ENCODE measurements at regions not wholly inside any gene's neighbourhood (a gene's known extent, or its start where the extent isn't known, plus 50 kb on each side); places are given as distances from the start of the nearest gene placed in this dataset.

GRCh38 chr1:30345491-30346130 lies 377.8 kb downstream of the MATN1 start:
- H3K27me3 ChIP-seq (ENCODE audit: control insufficient read depth, insufficient read depth, low read length), result no peaks in the 10 kb centered on the region
- WGBS (ENCODE audit: insufficient coverage, insufficient read length), result no CpG with 5 or more reads among the region's 4 CpGs

GRCh38 chr1:30343562-30343961 lies 379.8 kb downstream of the MATN1 start:
- H3K9me3 ChIP-seq (ENCODE audit: control insufficient read depth, insufficient read depth, low read length), result no peaks in the 10 kb centered on the region
- H3K27me3 ChIP-seq (ENCODE audit: control insufficient read depth, insufficient read depth, low read length), result no peaks in the 10 kb centered on the region
- no peaks in the 10 kb centered on the region for H3K36me3 ChIP-seq (ENCODE audit: control insufficient read depth, insufficient read depth, low read length)
- DNase-seq (ENCODE audit: low read depth, low spot score), result no peak
- no peak overlapping the region for H3K4me3 ChIP-seq (ENCODE audit: low read length)
- H3K4me1 ChIP-seq (ENCODE audit: control insufficient read depth, insufficient read depth, low read length), result no peaks in the 10 kb centered on the region
- no CpG with 5 or more reads among the region's 3 CpGs for WGBS (ENCODE audit: insufficient coverage, insufficient read length)
- no peak overlapping the region for H3K27ac ChIP-seq (ENCODE audit: low read length)

More at GRCh38 chr1:30345491-30346130, 377.8 kb downstream of the MATN1 start:
- Histone ChIP-seq H3K4me3 (ENCODE audit: low read length) (no peak overlapping the region), H3K9me3 (ENCODE audit: control insufficient read depth, insufficient read depth, low read length) (no peaks in the 10 kb centered on the region), H3K27ac (ENCODE audit: low read length) (no peak overlapping the region), H3K4me1 (ENCODE audit: control insufficient read depth, insufficient read depth, low read length) (no peaks in the 10 kb centered on the region), H3K36me3 (ENCODE audit: control insufficient read depth, insufficient read depth, low read length) (no peaks in the 10 kb centered on the region)
- no peak for DNase-seq (ENCODE audit: low read depth, low spot score)

GRCh38 chr1:30342535-30343141 lies 380.7 kb downstream of the MATN1 start:
- Histone ChIP-seq H3K9me3 (ENCODE audit: control insufficient read depth, insufficient read depth, low read length) (no peaks in the 10 kb centered on the region), H3K27ac (ENCODE audit: low read length) (no peak overlapping the region), H3K4me1 (ENCODE audit: control insufficient read depth, insufficient read depth, low read length) (no peaks in the 10 kb centered on the region), H3K36me3 (ENCODE audit: control insufficient read depth, insufficient read depth, low read length) (no peaks in the 10 kb centered on the region), H3K27me3 (ENCODE audit: control insufficient read depth, insufficient read depth, low read length) (no peaks in the 10 kb centered on the region), H3K4me3 (ENCODE audit: low read length) (peak overlapping the region; percentile 12)
- WGBS (ENCODE audit: insufficient coverage, insufficient read length), result no CpG with 5 or more reads among the region's 33 CpGs
- DNase-seq (ENCODE audit: low read depth, low spot score), result no peak

GRCh38 chr1:30340934-30341333 lies 382.5 kb downstream of the MATN1 start:
- no peaks in the 10 kb centered on the region for H3K27me3 ChIP-seq (ENCODE audit: control insufficient read depth, insufficient read depth, low read length)
- no peaks in the 10 kb centered on the region for H3K36me3 ChIP-seq (ENCODE audit: control insufficient read depth, insufficient read depth, low read length)
- no CpG with 5 or more reads among the region's 3 CpGs for WGBS (ENCODE audit: insufficient coverage, insufficient read length)
- no peak overlapping the region for H3K27ac ChIP-seq (ENCODE audit: low read length)
- H3K4me1 ChIP-seq (ENCODE audit: control insufficient read depth, insufficient read depth, low read length), result no peaks in the 10 kb centered on the region
- DNase-seq (ENCODE audit: low read depth, low spot score), result no peak
- no peak overlapping the region; the same call in 1 of the 2 replicates for H3K4me3 ChIP-seq (ENCODE audit: low read length)
- no peaks in the 10 kb centered on the region for H3K9me3 ChIP-seq (ENCODE audit: control insufficient read depth, insufficient read depth, low read length)

GRCh38 chr1:30339866-30340265 lies 383.5 kb downstream of the MATN1 start:
- no CpG with 5 or more reads among the region's 2 CpGs for WGBS (ENCODE audit: insufficient coverage, insufficient read length)
- Histone ChIP-seq H3K4me1 (ENCODE audit: control insufficient read depth, insufficient read depth, low read length) (no peaks in the 10 kb centered on the region), H3K4me3 (ENCODE audit: low read length) (no peak overlapping the region), H3K9me3 (ENCODE audit: control insufficient read depth, insufficient read depth, low read length) (no peaks in the 10 kb centered on the region), H3K36me3 (ENCODE audit: control insufficient read depth, insufficient read depth, low read length) (no peaks in the 10 kb centered on the region), H3K27ac (ENCODE audit: low read length) (no peak overlapping the region), H3K27me3 (ENCODE audit: control insufficient read depth, insufficient read depth, low read length) (no peaks in the 10 kb centered on the region)
- no peak for DNase-seq (ENCODE audit: low read depth, low spot score)

GRCh38 chr1:30338765-30339164 lies 384.6 kb downstream of the MATN1 start:
- Histone ChIP-seq H3K4me1 (ENCODE audit: control insufficient read depth, insufficient read depth, low read length) (no peaks in the 10 kb centered on the region), H3K27ac (ENCODE audit: low read length) (no peak overlapping the region), H3K9me3 (ENCODE audit: control insufficient read depth, insufficient read depth, low read length) (no peaks in the 10 kb centered on the region), H3K27me3 (ENCODE audit: control insufficient read depth, insufficient read depth, low read length) (no peaks in the 10 kb centered on the region), H3K36me3 (ENCODE audit: control insufficient read depth, insufficient read depth, low read length) (no peaks in the 10 kb centered on the region), H3K4me3 (ENCODE audit: low read length) (no peak overlapping the region)
- WGBS (ENCODE audit: insufficient coverage, insufficient read length), result 100% methylated on average over 2 of the region's 2 CpGs
- no peak for DNase-seq (ENCODE audit: low read depth, low spot score)

GRCh38 chr1:30337324-30337620 lies 386.1 kb downstream of the MATN1 start:
- no peak overlapping the region for H3K27ac ChIP-seq (ENCODE audit: low read length)
- H3K9me3 ChIP-seq (ENCODE audit: control insufficient read depth, insufficient read depth, low read length), result no peaks in the 10 kb centered on the region
- no CpG with 5 or more reads among the region's 3 CpGs for WGBS (ENCODE audit: insufficient coverage, insufficient read length)
- H3K36me3 ChIP-seq (ENCODE audit: control insufficient read depth, insufficient read depth, low read length), result no peaks in the 10 kb centered on the region
- no peak overlapping the region for H3K4me3 ChIP-seq (ENCODE audit: low read length)
- H3K27me3 ChIP-seq (ENCODE audit: control insufficient read depth, insufficient read depth, low read length), result no peaks in the 10 kb centered on the region
- no peaks in the 10 kb centered on the region for H3K4me1 ChIP-seq (ENCODE audit: control insufficient read depth, insufficient read depth, low read length)
- no peak for DNase-seq (ENCODE audit: low read depth, low spot score)

- Histone ChIP-seq H3K27me3 (ENCODE audit: control insufficient read depth, insufficient read depth, low read length) (no peaks in the 10 kb centered on the region), H3K27ac (ENCODE audit: low read length) (no peak overlapping the region), H3K4me1 (ENCODE audit: control insufficient read depth, insufficient read depth, low read length) (no peaks in the 10 kb centered on the region), H3K36me3 (ENCODE audit: control insufficient read depth, insufficient read depth, low read length) (no peaks in the 10 kb centered on the region), H3K4me3 (ENCODE audit: low read length) (no peak overlapping the region), H3K9me3 (ENCODE audit: control insufficient read depth, insufficient read depth, low read length) (no peaks in the 10 kb centered on the region)
- no CpG with 5 or more reads among the region's 16 CpGs for WGBS (ENCODE audit: insufficient coverage, insufficient read length)
- DNase-seq (ENCODE audit: low read depth, low spot score), result no peak
These were observed 386.6 kb downstream of the MATN1 start for GRCh38 chr1:30336550-30337323.

- WGBS (ENCODE audit: insufficient coverage, insufficient read length), result no CpG with 5 or more reads among the region's 2 CpGs
- Histone ChIP-seq H3K36me3 (ENCODE audit: control insufficient read depth, insufficient read depth, low read length) (no peaks in the 10 kb centered on the region), H3K27ac (ENCODE audit: low read length) (no peak overlapping the region), H3K9me3 (ENCODE audit: control insufficient read depth, insufficient read depth, low read length) (no peaks in the 10 kb centered on the region), H3K4me1 (ENCODE audit: control insufficient read depth, insufficient read depth, low read length) (no peaks in the 10 kb centered on the region), H3K4me3 (ENCODE audit: low read length) (no peak overlapping the region), H3K27me3 (ENCODE audit: control insufficient read depth, insufficient read depth, low read length) (no peaks in the 10 kb centered on the region)
- DNase-seq (ENCODE audit: low read depth, low spot score), result no peak
These were observed 387.4 kb downstream of the MATN1 start for GRCh38 chr1:30335997-30336390.

GRCh38 chr1:30335389-30335996 lies 387.9 kb downstream of the MATN1 start:
- no CpG with 5 or more reads among the region's 3 CpGs for WGBS (ENCODE audit: insufficient coverage, insufficient read length)
- Histone ChIP-seq H3K27ac (ENCODE audit: low read length) (no peak overlapping the region), H3K9me3 (ENCODE audit: control insufficient read depth, insufficient read depth, low read length) (no peaks in the 10 kb centered on the region), H3K36me3 (ENCODE audit: control insufficient read depth, insufficient read depth, low read length) (no peaks in the 10 kb centered on the region), H3K27me3 (ENCODE audit: control insufficient read depth, insufficient read depth, low read length) (no peaks in the 10 kb centered on the region), H3K4me3 (ENCODE audit: low read length) (no peak overlapping the region), H3K4me1 (ENCODE audit: control insufficient read depth, insufficient read depth, low read length) (no peaks in the 10 kb centered on the region)
- DNase-seq (ENCODE audit: low read depth, low spot score), result no peak
